ENCODE measurements at regions not wholly inside any gene's neighbourhood (a gene's known extent, or its start where the extent isn't known, plus 50 kb on each side); places are given as distances from the start of the nearest gene placed in this dataset.

DNA sequence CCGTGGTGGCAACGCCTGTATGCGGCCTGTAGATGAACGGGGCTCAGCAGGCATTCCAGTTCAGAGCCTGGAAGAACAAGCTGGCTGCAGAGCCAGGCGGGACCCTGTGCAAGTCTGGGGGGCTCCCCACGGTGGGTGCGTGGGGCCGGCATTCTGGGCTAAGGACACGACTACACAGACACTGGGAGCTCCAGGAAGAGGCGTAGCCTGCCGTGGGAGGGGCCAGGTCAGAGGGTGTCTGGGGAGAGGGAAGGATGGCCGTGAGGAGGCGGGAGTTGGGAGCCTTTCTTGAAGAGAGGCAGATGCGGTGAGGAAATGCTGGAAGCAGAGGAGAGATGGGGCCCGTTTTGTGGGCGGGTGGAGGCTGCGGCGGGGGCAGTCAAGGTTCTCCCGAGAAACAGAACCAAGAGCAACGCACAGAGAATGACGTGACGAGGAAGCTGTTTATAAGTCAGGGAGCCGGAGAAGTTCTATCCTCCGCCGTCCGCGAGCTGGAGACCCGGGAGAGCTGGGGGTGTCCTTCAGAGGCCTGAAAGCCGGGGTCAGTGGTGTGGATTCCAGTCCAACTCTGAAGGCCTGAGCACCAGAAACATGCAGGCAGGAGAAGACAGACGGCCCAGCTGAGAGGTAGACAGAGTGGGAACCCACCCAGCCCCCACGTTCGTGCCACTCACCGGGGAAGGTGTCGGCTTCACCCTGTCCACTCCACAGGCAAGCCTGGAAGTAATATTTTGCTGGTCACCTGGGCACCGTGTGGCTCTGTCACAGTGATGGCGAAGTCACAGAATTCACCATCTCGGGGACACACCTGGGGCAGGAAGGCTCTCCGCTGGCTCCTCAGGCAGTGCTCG is 529.6 kb downstream of the BRD1 start (continued):
- TF ChIP-seq, protein P1, sequence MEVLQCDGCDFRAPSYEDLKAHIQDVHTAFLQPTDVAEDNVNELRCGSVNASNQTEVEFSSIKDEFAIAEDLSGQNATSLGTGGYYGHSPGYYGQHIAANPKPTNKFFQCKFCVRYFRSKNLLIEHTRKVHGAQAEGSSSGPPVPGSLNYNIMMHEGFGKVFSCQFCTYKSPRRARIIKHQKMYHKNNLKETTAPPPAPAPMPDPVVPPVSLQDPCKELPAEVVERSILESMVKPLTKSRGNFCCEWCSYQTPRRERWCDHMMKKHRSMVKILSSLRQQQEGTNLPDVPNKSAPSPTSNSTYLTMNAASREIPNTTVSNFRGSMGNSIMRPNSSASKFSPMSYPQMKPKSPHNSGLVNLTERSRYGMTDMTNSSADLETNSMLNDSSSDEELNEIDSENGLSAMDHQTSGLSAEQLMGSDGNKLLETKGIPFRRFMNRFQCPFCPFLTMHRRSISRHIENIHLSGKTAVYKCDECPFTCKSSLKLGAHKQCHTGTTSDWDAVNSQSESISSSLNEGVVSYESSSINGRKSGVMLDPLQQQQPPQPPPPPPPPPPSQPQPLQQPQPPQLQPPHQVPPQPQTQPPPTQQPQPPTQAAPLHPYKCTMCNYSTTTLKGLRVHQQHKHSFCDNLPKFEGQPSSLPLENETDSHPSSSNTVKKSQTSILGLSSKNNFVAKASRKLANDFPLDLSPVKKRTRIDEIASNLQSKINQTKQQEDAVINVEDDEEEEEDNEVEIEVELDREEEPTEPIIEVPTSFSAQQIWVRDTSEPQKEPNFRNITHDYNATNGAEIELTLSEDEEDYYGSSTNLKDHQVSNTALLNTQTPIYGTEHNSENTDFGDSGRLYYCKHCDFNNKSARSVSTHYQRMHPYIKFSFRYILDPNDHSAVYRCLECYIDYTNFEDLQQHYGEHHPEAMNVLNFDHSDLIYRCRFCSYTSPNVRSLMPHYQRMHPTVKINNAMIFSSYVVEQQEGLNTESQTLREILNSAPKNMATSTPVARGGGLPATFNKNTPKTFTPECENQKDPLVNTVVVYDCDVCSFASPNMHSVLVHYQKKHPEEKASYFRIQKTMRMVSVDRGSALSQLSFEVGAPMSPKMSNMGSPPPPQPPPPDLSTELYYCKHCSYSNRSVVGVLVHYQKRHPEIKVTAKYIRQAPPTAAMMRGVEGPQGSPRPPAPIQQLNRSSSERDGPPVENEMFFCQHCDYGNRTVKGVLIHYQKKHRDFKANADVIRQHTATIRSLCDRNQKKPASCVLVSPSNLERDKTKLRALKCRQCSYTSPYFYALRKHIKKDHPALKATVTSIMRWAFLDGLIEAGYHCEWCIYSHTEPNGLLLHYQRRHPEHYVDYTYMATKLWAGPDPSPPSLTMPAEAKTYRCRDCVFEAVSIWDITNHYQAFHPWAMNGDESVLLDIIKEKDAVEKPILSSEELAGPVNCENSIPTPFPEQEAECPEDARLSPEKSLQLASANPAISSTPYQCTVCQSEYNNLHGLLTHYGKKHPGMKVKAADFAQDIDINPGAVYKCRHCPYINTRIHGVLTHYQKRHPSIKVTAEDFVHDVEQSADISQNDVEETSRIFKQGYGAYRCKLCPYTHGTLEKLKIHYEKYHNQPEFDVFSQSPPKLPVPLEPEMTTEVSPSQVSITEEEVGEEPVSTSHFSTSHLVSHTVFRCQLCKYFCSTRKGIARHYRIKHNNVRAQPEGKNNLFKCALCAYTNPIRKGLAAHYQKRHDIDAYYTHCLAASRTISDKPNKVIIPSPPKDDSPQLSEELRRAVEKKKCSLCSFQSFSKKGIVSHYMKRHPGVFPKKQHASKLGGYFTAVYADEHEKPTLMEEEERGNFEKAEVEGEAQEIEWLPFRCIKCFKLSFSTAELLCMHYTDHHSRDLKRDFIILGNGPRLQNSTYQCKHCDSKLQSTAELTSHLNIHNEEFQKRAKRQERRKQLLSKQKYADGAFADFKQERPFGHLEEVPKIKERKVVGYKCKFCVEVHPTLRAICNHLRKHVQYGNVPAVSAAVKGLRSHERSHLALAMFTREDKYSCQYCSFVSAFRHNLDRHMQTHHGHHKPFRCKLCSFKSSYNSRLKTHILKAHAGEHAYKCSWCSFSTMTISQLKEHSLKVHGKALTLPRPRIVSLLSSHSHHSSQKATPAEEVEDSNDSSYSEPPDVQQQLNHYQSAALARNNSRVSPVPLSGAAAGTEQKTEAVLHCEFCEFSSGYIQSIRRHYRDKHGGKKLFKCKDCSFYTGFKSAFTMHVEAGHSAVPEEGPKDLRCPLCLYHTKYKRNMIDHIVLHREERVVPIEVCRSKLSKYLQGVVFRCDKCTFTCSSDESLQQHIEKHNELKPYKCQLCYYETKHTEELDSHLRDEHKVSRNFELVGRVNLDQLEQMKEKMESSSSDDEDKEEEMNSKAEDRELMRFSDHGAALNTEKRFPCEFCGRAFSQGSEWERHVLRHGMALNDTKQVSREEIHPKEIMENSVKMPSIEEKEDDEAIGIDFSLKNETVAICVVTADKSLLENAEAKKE (CRISPR knock-in tag; IDR thresholded peaks at IDR 0.05) = no peak

DNA sequence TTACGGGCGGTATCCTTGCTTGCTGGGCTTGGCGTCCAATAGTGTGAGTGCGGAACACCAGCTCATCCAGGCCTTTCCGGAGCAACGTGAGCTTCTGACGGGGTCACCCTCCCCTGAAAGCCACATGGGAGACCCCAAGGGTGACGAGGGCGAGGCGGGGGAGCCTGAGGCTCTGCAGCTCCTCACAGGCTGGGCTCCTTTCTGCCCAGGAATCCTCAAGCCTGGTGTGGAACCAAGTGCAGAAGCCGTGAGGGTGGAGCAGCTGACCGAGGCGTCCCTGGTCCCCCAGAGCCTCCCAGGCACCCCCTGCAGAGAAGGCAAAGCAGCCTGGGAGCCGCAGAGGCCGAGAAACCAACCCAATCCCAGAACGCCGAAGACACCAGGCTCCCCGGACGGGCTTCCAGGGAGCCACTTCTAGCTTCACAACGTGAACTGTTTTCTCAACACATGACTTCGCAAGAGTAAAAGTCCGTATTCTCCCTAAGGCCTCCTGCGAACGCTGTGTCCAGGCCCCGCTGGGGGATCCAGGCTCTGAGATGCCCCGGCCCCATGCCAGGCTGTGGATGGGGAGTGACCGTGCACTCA is 530.3 kb downstream of the BRD1 start:
- Histone ChIP-seq H4K20me1 (replicated peaks; ENCODE audit: insufficient read depth) (no peaks in the 10 kb centered on the region), H3K27me3 (ENCODE audit: insufficient read depth) (no peaks in the 10 kb centered on the region), H3K36me3 (ENCODE audit: insufficient read depth) (no peaks in the 10 kb centered on the region), H3F3A (replicated peaks; ENCODE audit: low read depth) (no peaks in the 10 kb centered on the region), H3K4me1 (ENCODE audit: insufficient read depth) (no peaks in the 10 kb centered on the region), H3K4me2 (no peak overlapping the region), H3K27ac (ENCODE audit: low read depth) (no peak overlapping the region), H3K4me3 (no peak overlapping the region), H3K9me2 (ENCODE audit: insufficient read depth) (no peaks in the 10 kb centered on the region), H2AFZ (no peak overlapping the region), H3K79me2 (replicated peaks; ENCODE audit: insufficient read depth) (no peaks in the 10 kb centered on the region)
- Mint-ChIP-seq H3K27ac (no peak overlapping the region), H3K27me3 (ENCODE audit: insufficient read depth, low read depth, poor library complexity) (peaks cover 14% of the 10 kb centered on the region), H3K36me3 (ENCODE audit: low read depth) (peaks cover 10% of the 10 kb centered on the region; the same call in 2 of the 3 replicates), H3K4me1 (no peaks in the 10 kb centered on the region), H3K9me3 (peaks cover 12% of the 10 kb centered on the region), H3K4me3 (no peak overlapping the region)
- ATAC-seq = no peak
- DNase-seq (ENCODE audit: low spot score) = no peak
- TF ChIP-seq CREB1 (CRISPR knock-in tag; IDR thresholded peaks at IDR 0.05; ENCODE audit: low read depth) (no peak), POLR2AphosphoS5 (IDR thresholded peaks at IDR 0.05; ENCODE audit: low read depth) (no peak), ZNF331 (CRISPR knock-in tag; IDR thresholded peaks at IDR 0.05; ENCODE audit: low read depth) (no peak), JUNB (IDR thresholded peaks at IDR 0.05; ENCODE audit: unreplicated experiment) (no peak), ZNF114 (CRISPR knock-in tag; IDR thresholded peaks at IDR 0.05) (no peak)
- TF ChIP-seq, protein P2, sequence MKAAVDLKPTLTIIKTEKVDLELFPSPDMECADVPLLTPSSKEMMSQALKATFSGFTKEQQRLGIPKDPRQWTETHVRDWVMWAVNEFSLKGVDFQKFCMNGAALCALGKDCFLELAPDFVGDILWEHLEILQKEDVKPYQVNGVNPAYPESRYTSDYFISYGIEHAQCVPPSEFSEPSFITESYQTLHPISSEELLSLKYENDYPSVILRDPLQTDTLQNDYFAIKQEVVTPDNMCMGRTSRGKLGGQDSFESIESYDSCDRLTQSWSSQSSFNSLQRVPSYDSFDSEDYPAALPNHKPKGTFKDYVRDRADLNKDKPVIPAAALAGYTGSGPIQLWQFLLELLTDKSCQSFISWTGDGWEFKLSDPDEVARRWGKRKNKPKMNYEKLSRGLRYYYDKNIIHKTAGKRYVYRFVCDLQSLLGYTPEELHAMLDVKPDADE (IDR thresholded peaks at IDR 0.05) = no peak
- TF ChIP-seq, protein P1 (CRISPR knock-in tag; IDR thresholded peaks at IDR 0.05) = no peak

Measured in GM23338 (cell line).